WTC11 (cell line): ENCODE measurements at regions not wholly inside any gene's neighbourhood (a gene's known extent, or its start where the extent isn't known, plus 50 kb on each side); places are given as distances from the start of the nearest gene placed in this dataset.

ENCODE experiments used
- ATAC-seq: fragments of 200-7000 bp; cut with Tn5 transposase; 2 replicates; pipeline ENCODE4 v1.10.0; 2021; ENCODE audit warnings: mild to moderate bottlenecking, moderate library complexity
- CTCF ChIA-PET: fragments of 300-600 bp; sonication (Branson Sonifier 250); formaldehyde crosslinking; loops from one replicate; lab custom pipeline; 2021; ENCODE audit warnings: antibody characterized with exemption; lab: Charles Lee
- POLR2A ChIA-PET: fragments of 350-600 bp; sonication (Branson Sonifier 250); formaldehyde crosslinking; loops from one replicate; lab custom pipeline; 2021; ENCODE audit warnings: antibody characterized with exemption; lab: Charles Lee
- DNase-seq: peaks from one replicate; pipeline ENCODE4 v3.0.0; 2021; ENCODE audit warnings: low spot score
- H3K27ac Mint-ChIP-seq: 2 replicates; pipeline ENCODE4 v1.8.0; 2021; ENCODE audit warnings: mixed read lengths
- H3K27me3 Mint-ChIP-seq: 2 replicates; pipeline ENCODE4 v1.8.0; 2021; ENCODE audit warnings: low read depth, mild to moderate bottlenecking, moderate library complexity, mixed read lengths
- H3K36me3 Mint-ChIP-seq: 2 replicates; pipeline ENCODE4 v1.8.0; 2021; ENCODE audit warnings: mixed read lengths
- H3K4me1 Mint-ChIP-seq: 2 replicates; pipeline ENCODE4 v1.8.0; 2022; ENCODE audit warnings: mixed read lengths
- H3K4me3 Mint-ChIP-seq: 2 replicates; pipeline ENCODE4 v1.8.0; 2021; ENCODE audit warnings: mild to moderate bottlenecking, moderate library complexity, mixed read lengths
- H3K9me3 Mint-ChIP-seq: 2 replicates; pipeline ENCODE4 v1.8.0; 2021; ENCODE audit warnings: mixed read lengths
- CREM ChIP-seq: sonication (generic); formaldehyde crosslinking; IDR thresholded peaks from 2 replicates; pipeline ENCODE4 v1.8.1; 2022; ENCODE audit warnings: mild to moderate bottlenecking, missing genetic modification reagents, moderate library complexity
- EMX1 ChIP-seq: fragments of 250-450 bp; sonication (Bioruptor Pico); IDR thresholded peaks from 2 replicates; pipeline ENCODE4 v1.8.0; 2021; ENCODE audit warnings: mild to moderate bottlenecking
- ETV6 ChIP-seq: sonication (generic); formaldehyde crosslinking; IDR thresholded peaks from 2 replicates; pipeline ENCODE4 v1.8.1; 2022; ENCODE audit warnings: mild to moderate bottlenecking, missing genetic modification reagents
- FOXJ3 ChIP-seq: sonication (generic); formaldehyde crosslinking; IDR thresholded peaks from 2 replicates; pipeline ENCODE4 v1.9.0; 2021; ENCODE audit warnings: missing genetic modification reagents, mild to moderate bottlenecking, borderline replicate concordance
- FOXP1 ChIP-seq: sonication (generic); formaldehyde crosslinking; IDR thresholded peaks from 2 replicates; pipeline ENCODE4 v1.8.0; 2022; ENCODE audit warnings: missing genetic modification reagents, mild to moderate bottlenecking, moderate library complexity, borderline replicate concordance
- GTF2I ChIP-seq: fragments of 250-450 bp; sonication (Bioruptor Pico); conservative IDR thresholded peaks from 2 replicates; pipeline ENCODE4 v1.4.0; 2021; ENCODE audit warnings: mild to moderate bottlenecking
- IRF2 ChIP-seq: sonication (generic); formaldehyde crosslinking; IDR thresholded peaks from 2 replicates; pipeline ENCODE4 v1.8.0; 2022; ENCODE audit warnings: low read depth, missing genetic modification reagents, borderline replicate concordance
- KAT7 ChIP-seq: sonication (generic); formaldehyde crosslinking; IDR thresholded peaks from 2 replicates; pipeline ENCODE4 v1.8.1; 2023; ENCODE audit warnings: missing genetic modification reagents, mild to moderate bottlenecking, borderline replicate concordance
- MXD4 ChIP-seq: fragments of 250-450 bp; sonication (Bioruptor Pico); IDR thresholded peaks from 2 replicates; pipeline ENCODE4 v1.8.0; 2021; ENCODE audit warnings: mild to moderate bottlenecking, moderate library complexity, borderline replicate concordance
- SMAD3 ChIP-seq: sonication (generic); formaldehyde crosslinking; IDR thresholded peaks from 2 replicates; pipeline ENCODE4 v1.8.0; 2022; ENCODE audit warnings: missing genetic modification reagents, mild to moderate bottlenecking, borderline replicate concordance
- SOX15 ChIP-seq: fragments of 250-450 bp; sonication (Bioruptor Pico); IDR thresholded peaks from 2 replicates; pipeline ENCODE4 v1.9.0; 2021; ENCODE audit warnings: mild to moderate bottlenecking
- TEAD4 ChIP-seq: sonication (generic); formaldehyde crosslinking; IDR thresholded peaks from 2 replicates; pipeline ENCODE4 v1.8.0; 2022; ENCODE audit warnings: mild to moderate bottlenecking, missing genetic modification reagents
- ZNF232 ChIP-seq: sonication (generic); formaldehyde crosslinking; IDR thresholded peaks from 2 replicates; pipeline ENCODE4 v1.8.0; 2022; ENCODE audit warnings: mild to moderate bottlenecking, missing genetic modification reagents
- ZNF671 ChIP-seq: fragments of 250-450 bp; sonication (Bioruptor Pico); IDR thresholded peaks from 2 replicates; pipeline ENCODE4 v1.8.0; 2021; ENCODE audit warnings: mild to moderate bottlenecking
- TF ChIP-seq, protein P1 (sequence below): sonication (generic); formaldehyde crosslinking; IDR thresholded peaks from 2 replicates; pipeline ENCODE4 v1.8.1; 2023; ENCODE audit warnings: mild to moderate bottlenecking, missing genetic modification reagents, borderline replicate concordance
- TF ChIP-seq, protein P2 (sequence below): fragments of 200-600 bp; IDR thresholded peaks from 2 replicates; pipeline ENCODE4 v1.8.0; 2022; ENCODE audit warnings: antibody characterized with exemption
- TF ChIP-seq, protein P3 (sequence below): sonication (generic); formaldehyde crosslinking; IDR thresholded peaks from 2 replicates; pipeline ENCODE4 v1.8.1; 2023; ENCODE audit warnings: mild to moderate bottlenecking, missing genetic modification reagents, moderate library complexity
- TF ChIP-seq, protein P4 (sequence below): sonication (generic); formaldehyde crosslinking; IDR thresholded peaks from 2 replicates; pipeline ENCODE4 v1.8.1; 2022; ENCODE audit warnings: low read depth, missing genetic modification reagents, borderline replicate concordance
- TF ChIP-seq, protein P5 (sequence below): sonication (generic); formaldehyde crosslinking; IDR thresholded peaks from 2 replicates; pipeline ENCODE4 v1.8.0; 2022; ENCODE audit warnings: mild to moderate bottlenecking, missing genetic modification reagents
- TF ChIP-seq, protein P6 (sequence below): sonication (generic); formaldehyde crosslinking; IDR thresholded peaks from 2 replicates; pipeline ENCODE4 v1.8.0; 2022; ENCODE audit warnings: missing genetic modification reagents
- TF ChIP-seq, protein P7 (sequence below): sonication (generic); formaldehyde crosslinking; IDR thresholded peaks from 2 replicates; pipeline ENCODE4 v1.8.1; 2022; ENCODE audit warnings: mild to moderate bottlenecking, moderate library complexity, missing genetic modification reagents

DNA sequence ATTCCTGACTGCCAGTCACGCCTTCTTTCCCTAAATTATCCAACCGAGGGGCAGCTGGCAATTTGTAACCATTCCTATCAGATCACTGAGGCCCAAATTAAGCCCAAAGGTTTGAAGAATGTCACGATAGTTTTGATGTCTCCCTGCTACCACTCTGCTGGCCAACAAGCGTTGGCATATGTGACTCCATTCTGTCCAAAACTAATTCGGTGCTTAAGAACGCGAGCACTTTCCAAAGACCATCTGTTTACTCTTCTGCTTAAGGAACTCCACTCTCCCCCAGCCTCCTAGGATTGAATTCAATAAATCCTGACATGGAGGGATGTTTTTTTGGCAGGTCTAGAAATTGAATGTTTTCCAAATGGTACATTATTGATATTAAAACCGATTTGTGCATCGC, 131.5 kb upstream of the CTBP2 start (continued):
- TF ChIP-seq, protein P1, sequence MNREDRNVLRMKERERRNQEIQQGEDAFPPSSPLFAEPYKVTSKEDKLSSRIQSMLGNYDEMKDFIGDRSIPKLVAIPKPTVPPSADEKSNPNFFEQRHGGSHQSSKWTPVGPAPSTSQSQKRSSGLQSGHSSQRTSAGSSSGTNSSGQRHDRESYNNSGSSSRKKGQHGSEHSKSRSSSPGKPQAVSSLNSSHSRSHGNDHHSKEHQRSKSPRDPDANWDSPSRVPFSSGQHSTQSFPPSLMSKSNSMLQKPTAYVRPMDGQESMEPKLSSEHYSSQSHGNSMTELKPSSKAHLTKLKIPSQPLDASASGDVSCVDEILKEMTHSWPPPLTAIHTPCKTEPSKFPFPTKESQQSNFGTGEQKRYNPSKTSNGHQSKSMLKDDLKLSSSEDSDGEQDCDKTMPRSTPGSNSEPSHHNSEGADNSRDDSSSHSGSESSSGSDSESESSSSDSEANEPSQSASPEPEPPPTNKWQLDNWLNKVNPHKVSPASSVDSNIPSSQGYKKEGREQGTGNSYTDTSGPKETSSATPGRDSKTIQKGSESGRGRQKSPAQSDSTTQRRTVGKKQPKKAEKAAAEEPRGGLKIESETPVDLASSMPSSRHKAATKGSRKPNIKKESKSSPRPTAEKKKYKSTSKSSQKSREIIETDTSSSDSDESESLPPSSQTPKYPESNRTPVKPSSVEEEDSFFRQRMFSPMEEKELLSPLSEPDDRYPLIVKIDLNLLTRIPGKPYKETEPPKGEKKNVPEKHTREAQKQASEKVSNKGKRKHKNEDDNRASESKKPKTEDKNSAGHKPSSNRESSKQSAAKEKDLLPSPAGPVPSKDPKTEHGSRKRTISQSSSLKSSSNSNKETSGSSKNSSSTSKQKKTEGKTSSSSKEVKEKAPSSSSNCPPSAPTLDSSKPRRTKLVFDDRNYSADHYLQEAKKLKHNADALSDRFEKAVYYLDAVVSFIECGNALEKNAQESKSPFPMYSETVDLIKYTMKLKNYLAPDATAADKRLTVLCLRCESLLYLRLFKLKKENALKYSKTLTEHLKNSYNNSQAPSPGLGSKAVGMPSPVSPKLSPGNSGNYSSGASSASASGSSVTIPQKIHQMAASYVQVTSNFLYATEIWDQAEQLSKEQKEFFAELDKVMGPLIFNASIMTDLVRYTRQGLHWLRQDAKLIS (CRISPR knock-in tag) = no peak
- TF ChIP-seq ZNF232 (CRISPR knock-in tag) = no peak
- TF ChIP-seq, protein P2, sequence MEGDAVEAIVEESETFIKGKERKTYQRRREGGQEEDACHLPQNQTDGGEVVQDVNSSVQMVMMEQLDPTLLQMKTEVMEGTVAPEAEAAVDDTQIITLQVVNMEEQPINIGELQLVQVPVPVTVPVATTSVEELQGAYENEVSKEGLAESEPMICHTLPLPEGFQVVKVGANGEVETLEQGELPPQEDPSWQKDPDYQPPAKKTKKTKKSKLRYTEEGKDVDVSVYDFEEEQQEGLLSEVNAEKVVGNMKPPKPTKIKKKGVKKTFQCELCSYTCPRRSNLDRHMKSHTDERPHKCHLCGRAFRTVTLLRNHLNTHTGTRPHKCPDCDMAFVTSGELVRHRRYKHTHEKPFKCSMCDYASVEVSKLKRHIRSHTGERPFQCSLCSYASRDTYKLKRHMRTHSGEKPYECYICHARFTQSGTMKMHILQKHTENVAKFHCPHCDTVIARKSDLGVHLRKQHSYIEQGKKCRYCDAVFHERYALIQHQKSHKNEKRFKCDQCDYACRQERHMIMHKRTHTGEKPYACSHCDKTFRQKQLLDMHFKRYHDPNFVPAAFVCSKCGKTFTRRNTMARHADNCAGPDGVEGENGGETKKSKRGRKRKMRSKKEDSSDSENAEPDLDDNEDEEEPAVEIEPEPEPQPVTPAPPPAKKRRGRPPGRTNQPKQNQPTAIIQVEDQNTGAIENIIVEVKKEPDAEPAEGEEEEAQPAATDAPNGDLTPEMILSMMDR = no peak
- no peak for TF ChIP-seq CREM (CRISPR knock-in tag)
- no peak for TF ChIP-seq SMAD3 (CRISPR knock-in tag)
- no peak for TF ChIP-seq ETV6 (CRISPR knock-in tag)

DNA sequence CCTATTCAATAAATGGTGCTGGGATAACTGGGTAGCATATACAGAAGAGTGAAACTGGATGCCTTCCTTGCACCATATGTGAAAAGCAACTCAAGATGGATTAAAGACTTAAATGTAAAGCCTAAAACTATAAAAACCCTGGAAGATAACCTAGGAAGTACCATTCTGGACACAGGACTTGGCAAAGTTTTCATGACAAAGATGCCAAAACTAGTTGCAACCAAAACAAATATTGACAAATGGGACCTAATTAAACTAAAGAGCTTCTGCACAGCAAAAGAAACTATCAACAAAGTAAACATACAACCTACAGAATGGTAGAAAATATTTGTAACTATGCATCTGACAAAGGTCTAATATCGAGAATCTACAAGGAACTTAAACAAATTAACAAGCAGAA, 129.1 kb upstream of the CTBP2 start:
- ChIA-PET POLR2A (no interaction called here), CTCF (no interaction called here)
- Mint-ChIP-seq H3K36me3 (peaks cover 3% of the 10 kb centered on the region), H3K27ac (no peak overlapping the region), H3K9me3 (peaks cover 9% of the 10 kb centered on the region), H3K4me1 (peaks cover 4% of the 10 kb centered on the region), H3K27me3 (peaks cover 37% of the 10 kb centered on the region), H3K4me3 (no peak overlapping the region)
- ATAC-seq = no peak
- TF ChIP-seq GTF2I (no peak), TEAD4 (CRISPR knock-in tag) (no peak), FOXJ3 (no peak), EMX1 (CRISPR knock-in tag) (no peak), IRF2 (no peak), FOXP1 (CRISPR knock-in tag) (no peak), KAT7 (CRISPR knock-in tag) (no peak), MXD4 (CRISPR knock-in tag) (no peak), SOX15 (CRISPR knock-in tag) (no peak), ZNF671 (no peak), SMAD3 (CRISPR knock-in tag) (no peak)
- TF ChIP-seq, protein P2 = no peak
- TF ChIP-seq, protein P3, sequence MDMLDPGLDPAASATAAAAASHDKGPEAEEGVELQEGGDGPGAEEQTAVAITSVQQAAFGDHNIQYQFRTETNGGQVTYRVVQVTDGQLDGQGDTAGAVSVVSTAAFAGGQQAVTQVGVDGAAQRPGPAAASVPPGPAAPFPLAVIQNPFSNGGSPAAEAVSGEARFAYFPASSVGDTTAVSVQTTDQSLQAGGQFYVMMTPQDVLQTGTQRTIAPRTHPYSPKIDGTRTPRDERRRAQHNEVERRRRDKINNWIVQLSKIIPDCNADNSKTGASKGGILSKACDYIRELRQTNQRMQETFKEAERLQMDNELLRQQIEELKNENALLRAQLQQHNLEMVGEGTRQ (CRISPR knock-in tag) = no peak
- TF ChIP-seq, protein P4, sequence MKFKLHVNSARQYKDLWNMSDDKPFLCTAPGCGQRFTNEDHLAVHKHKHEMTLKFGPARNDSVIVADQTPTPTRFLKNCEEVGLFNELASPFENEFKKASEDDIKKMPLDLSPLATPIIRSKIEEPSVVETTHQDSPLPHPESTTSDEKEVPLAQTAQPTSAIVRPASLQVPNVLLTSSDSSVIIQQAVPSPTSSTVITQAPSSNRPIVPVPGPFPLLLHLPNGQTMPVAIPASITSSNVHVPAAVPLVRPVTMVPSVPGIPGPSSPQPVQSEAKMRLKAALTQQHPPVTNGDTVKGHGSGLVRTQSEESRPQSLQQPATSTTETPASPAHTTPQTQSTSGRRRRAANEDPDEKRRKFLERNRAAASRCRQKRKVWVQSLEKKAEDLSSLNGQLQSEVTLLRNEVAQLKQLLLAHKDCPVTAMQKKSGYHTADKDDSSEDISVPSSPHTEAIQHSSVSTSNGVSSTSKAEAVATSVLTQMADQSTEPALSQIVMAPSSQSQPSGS (CRISPR knock-in tag) = no peak
- TF ChIP-seq, protein P5, sequence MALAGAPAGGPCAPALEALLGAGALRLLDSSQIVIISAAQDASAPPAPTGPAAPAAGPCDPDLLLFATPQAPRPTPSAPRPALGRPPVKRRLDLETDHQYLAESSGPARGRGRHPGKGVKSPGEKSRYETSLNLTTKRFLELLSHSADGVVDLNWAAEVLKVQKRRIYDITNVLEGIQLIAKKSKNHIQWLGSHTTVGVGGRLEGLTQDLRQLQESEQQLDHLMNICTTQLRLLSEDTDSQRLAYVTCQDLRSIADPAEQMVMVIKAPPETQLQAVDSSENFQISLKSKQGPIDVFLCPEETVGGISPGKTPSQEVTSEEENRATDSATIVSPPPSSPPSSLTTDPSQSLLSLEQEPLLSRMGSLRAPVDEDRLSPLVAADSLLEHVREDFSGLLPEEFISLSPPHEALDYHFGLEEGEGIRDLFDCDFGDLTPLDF (CRISPR knock-in tag) = no peak
- TF ChIP-seq, protein P6, sequence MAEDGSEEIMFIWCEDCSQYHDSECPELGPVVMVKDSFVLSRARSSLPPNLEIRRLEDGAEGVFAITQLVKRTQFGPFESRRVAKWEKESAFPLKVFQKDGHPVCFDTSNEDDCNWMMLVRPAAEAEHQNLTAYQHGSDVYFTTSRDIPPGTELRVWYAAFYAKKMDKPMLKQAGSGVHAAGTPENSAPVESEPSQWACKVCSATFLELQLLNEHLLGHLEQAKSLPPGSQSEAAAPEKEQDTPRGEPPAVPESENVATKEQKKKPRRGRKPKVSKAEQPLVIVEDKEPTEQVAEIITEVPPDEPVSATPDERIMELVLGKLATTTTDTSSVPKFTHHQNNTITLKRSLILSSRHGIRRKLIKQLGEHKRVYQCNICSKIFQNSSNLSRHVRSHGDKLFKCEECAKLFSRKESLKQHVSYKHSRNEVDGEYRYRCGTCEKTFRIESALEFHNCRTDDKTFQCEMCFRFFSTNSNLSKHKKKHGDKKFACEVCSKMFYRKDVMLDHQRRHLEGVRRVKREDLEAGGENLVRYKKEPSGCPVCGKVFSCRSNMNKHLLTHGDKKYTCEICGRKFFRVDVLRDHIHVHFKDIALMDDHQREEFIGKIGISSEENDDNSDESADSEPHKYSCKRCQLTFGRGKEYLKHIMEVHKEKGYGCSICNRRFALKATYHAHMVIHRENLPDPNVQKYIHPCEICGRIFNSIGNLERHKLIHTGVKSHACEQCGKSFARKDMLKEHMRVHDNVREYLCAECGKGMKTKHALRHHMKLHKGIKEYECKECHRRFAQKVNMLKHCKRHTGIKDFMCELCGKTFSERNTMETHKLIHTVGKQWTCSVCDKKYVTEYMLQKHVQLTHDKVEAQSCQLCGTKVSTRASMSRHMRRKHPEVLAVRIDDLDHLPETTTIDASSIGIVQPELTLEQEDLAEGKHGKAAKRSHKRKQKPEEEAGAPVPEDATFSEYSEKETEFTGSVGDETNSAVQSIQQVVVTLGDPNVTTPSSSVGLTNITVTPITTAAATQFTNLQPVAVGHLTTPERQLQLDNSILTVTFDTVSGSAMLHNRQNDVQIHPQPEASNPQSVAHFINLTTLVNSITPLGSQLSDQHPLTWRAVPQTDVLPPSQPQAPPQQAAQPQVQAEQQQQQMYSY (CRISPR knock-in tag) = no peak
- TF ChIP-seq, protein P7, sequence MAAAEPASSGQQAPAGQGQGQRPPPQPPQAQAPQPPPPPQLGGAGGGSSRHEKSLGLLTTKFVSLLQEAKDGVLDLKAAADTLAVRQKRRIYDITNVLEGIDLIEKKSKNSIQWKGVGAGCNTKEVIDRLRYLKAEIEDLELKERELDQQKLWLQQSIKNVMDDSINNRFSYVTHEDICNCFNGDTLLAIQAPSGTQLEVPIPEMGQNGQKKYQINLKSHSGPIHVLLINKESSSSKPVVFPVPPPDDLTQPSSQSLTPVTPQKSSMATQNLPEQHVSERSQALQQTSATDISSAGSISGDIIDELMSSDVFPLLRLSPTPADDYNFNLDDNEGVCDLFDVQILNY = no peak
- DNase-seq = no peak
